Activated naive CD8-positive, alpha-beta T cell treated with anti-CD3 and anti-CD28 coated beads, Interleukin-2, amount 50 U/mL, for 24 hours (primary cell): ENCODE measurements at regions not wholly inside any gene's neighbourhood (a gene's known extent, or its start where the extent isn't known, plus 50 kb on each side); places are given as distances from the start of the nearest gene placed in this dataset.
"Not testable (repeated sequence)": the region's sequence is repeated elsewhere in the genome, so short reads cannot be mapped to it uniquely, and the experiment has no call there.

Source experiments
- ATAC-seq: fragments of 150-1000 bp; cut with Tn5 transposase; one replicate; pipeline ENCODE4 v1.10.0; 2021
- DNase-seq: peaks from one replicate; pipeline ENCODE4 v3.0.0; 2021
- H3K27ac Mint-ChIP-seq: one replicate; pipeline ENCODE4 v1.8.0; 2021; ENCODE audit warnings: mild to moderate bottlenecking, mixed read lengths
- H3K27me3 Mint-ChIP-seq: one replicate; pipeline ENCODE4 v1.8.0; 2021; ENCODE audit warnings: mixed read lengths
- H3K36me3 Mint-ChIP-seq: one replicate; pipeline ENCODE4 v1.8.0; 2021; ENCODE audit warnings: low read depth, mixed read lengths
- H3K4me1 Mint-ChIP-seq: one replicate; pipeline ENCODE4 v1.8.0; 2021; ENCODE audit warnings: mixed read lengths
- H3K4me3 Mint-ChIP-seq: one replicate; pipeline ENCODE4 v1.8.0; 2021; ENCODE audit warnings: mild to moderate bottlenecking, moderate library complexity, mixed read lengths
- H3K9me3 Mint-ChIP-seq: one replicate; pipeline ENCODE4 v1.8.0; 2021; ENCODE audit warnings: mixed read lengths

DNA sequence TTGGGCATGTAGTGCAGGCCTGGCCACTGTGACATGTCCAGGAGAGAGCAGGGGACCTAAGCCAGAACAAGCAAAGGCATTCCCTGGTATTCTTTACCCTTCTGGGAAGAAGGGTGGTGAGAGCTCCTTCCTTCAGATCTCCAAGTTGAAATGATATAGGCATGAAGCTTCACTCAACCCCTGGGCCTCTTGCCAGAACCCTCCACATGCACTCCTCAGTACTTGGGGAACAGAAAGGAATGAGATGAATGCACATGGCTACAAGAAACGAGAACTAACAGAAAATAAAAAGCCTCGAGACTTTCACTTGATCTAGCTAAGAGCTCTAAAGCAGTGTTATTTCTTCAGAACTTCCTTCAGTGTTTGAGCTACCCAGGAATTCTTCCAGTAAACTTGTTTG, 262.2 kb downstream of the ETV1 start:
- Mint-ChIP-seq H3K4me1 (no peaks in the 10 kb centered on the region), H3K27me3 (no peaks in the 10 kb centered on the region), H3K36me3 (no peaks in the 10 kb centered on the region), H3K4me3 (no peak overlapping the region), H3K9me3 (peaks cover 9% of the 10 kb centered on the region), H3K27ac (no peak overlapping the region)
- ATAC-seq: no peak
- no peak for DNase-seq

DNA sequence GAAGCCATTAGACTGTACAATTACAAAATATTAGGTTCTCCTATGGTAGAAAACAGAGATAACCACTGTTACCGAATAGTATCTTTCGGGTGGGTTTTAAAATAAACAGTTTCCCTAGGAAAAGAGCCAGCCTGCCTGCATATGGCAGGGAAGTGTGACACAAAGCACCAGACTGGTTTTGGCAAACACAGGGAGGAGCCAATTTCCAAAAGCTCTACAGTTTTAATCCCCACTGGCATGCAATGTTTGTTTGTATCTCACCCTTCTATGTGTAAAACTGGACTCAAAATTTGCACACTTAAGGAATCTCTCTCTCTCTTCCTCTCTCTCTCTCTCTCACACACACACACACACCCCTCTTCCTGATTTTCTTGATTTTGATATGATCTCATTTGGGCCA, 261.7 kb downstream of the ETV1 start:
- Mint-ChIP-seq H3K27me3 (no peaks in the 10 kb centered on the region), H3K4me1 (no peaks in the 10 kb centered on the region), H3K36me3 (no peaks in the 10 kb centered on the region), H3K27ac (no peak overlapping the region), H3K9me3 (peaks cover 9% of the 10 kb centered on the region), H3K4me3 (no peak overlapping the region)
- no peak for DNase-seq
- no peak for ATAC-seq

DNA sequence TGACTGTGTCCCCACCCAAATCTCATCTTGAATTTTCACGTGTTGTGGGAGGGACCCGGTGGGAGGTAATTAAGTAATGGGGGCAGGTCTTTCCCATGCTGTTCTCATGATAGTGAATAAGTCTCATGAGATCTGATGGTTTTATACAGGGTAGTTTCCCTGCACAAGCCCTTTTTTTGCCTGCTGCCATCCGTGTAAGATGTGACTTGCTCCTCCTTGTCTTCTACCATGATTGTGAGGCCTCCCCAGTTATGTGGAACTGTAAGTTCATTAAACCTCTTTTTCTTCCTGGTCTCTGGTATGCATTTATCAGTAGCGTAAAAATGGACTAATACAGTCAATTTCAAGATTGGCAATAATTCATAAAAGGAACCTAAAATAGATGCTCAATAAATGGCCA, 261.0 kb downstream of the ETV1 start:
- not testable (repeated sequence) for H3K4me1 Mint-ChIP-seq, H3K9me3 Mint-ChIP-seq, H3K4me3 Mint-ChIP-seq, H3K27me3 Mint-ChIP-seq, DNase-seq, H3K36me3 Mint-ChIP-seq, ATAC-seq, H3K27ac Mint-ChIP-seq

DNA sequence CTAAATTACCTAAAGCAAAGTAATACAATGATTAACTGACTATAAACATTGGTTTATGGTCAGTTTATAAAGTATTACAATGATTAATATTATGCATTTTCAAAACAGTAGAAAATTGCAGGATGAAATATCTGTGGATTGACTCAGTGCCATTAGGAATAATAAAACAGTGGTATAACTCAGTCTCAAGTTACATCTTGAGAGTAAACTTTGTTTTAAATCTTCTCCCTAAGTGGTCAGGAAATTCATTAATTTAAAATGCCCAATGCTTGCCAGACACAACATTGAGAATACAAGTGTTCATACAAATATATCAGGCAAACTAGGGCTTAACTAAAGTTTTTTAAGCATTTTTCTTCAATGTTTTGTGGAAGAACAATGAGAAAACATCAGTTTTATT, 257.8 kb downstream of the ETV1 start:
- Mint-ChIP-seq H3K36me3 (no peaks in the 10 kb centered on the region), H3K27ac (no peak overlapping the region), H3K4me1 (no peaks in the 10 kb centered on the region), H3K9me3 (peaks cover 9% of the 10 kb centered on the region), H3K27me3 (no peaks in the 10 kb centered on the region), H3K4me3 (no peak overlapping the region)
- DNase-seq: no peak
- ATAC-seq: no peak

DNA sequence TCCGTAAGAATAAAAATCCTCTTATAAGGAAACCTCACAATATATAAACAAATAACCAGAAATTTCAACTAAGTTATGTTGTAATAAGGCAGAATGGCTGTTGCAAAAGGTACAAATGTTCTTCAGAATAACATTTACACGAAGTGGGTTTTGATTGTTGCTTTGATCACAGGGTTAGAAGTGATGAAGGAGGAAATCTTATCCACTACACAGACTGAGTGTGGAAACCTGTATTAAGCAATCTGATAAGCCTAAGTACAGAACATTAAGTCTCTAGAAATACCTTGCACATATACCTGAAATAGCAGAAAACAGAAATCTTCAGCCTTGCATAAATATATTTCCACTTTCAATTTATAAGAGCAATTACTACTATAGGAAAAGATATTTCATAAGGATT, 251.9 kb downstream of the ETV1 start:
- Mint-ChIP-seq H3K27ac (no peak overlapping the region), H3K4me3 (no peak overlapping the region), H3K27me3 (no peaks in the 10 kb centered on the region), H3K36me3 (no peaks in the 10 kb centered on the region), H3K9me3 (no peaks in the 10 kb centered on the region), H3K4me1 (no peaks in the 10 kb centered on the region)
- DNase-seq: no peak
- ATAC-seq: no peak

DNA sequence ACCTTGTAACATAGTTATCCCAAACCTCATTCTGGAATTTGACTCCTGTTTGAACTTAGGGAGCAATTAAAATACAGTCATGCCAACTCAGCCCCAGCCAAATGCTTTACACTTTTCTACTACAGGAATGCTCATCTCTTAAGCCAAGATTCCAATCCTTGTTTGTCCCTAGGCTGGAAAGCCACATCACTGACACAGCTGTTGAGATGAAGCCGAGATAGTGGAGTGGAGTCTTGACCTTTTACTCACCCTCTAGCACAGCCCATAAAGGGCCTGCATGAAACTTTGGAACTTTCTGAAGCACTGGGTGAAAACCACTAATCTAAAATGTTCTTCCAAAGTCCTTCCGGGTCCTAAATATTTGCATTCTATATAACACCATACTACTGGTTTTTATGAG, 247.3 kb downstream of the ETV1 start:
- H3K9me3 Mint-ChIP-seq: no peaks in the 10 kb centered on the region
- ATAC-seq (no peak), DNase-seq (no peak)
- H3K4me3 Mint-ChIP-seq: no peak overlapping the region
- no peaks in the 10 kb centered on the region for H3K4me1 Mint-ChIP-seq
- no peaks in the 10 kb centered on the region for H3K27me3 Mint-ChIP-seq
- H3K27ac Mint-ChIP-seq: no peak overlapping the region
- H3K36me3 Mint-ChIP-seq: no peaks in the 10 kb centered on the region

DNA sequence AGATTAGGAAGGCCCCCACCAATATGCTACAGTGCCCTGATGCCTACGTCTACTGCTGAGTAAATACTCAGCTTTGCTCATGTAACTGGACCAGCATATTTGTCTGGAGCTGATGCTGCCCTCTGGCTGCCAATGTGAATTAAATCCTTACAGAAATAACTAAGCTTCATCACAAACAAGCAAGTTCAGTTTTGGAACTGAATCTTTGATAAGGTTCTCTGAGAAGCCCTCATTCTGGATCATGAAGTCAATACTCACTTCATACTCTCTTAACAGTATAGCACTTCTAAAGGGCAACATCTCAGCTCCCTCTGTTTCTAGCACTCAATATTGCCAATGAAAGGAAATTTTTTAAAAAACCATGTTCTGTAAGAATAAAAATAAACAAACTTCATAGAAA, 246.7 kb downstream of the ETV1 start:
- Mint-ChIP-seq H3K36me3 (no peaks in the 10 kb centered on the region), H3K27me3 (no peaks in the 10 kb centered on the region), H3K4me3 (no peak overlapping the region), H3K4me1 (no peaks in the 10 kb centered on the region), H3K27ac (no peak overlapping the region), H3K9me3 (no peaks in the 10 kb centered on the region)
- DNase-seq: no peak
- ATAC-seq: no peak

DNA sequence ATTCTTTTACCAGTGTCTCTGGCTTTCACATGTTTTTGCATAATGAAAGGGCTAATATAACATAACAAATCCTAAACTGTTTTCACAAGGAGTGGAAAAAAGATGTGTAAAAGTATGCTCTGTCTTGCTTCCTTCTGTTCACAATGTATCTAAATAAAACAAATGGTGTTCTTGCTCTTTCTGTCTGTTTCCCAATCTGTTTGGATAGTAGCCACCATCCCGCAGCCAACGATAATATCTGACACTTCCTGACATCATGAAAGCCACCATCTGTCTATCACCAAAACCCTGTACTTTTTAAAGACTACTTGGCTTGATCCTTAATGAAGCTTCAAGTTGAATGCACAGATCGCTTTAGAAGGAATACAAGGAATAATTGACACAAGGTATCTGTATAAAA, 246.2 kb downstream of the ETV1 start:
- Mint-ChIP-seq H3K27me3 (no peaks in the 10 kb centered on the region), H3K36me3 (no peaks in the 10 kb centered on the region), H3K4me3 (no peak overlapping the region), H3K4me1 (no peaks in the 10 kb centered on the region), H3K27ac (no peak overlapping the region), H3K9me3 (no peaks in the 10 kb centered on the region)
- no peak for DNase-seq
- ATAC-seq: no peak

DNA sequence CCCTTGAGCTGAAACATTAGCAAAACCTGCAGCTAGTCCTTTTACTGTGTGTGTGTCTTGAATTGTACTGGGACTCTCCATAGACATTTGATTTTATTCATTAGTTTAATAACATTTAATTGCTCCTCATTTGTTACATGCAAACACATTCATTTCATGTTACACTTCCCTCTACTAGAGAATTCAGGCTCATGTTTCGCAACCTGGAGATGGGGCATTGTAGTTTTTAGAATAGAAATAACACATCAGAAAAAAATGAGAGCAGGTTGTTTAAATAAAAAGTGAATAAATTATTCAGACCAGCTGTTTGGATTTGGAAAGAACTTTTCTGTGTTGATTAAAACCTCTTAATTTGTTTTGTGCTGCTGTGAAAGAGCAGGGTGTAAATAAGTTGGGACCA, 243.9 kb downstream of the ETV1 start:
- no peak for ATAC-seq

DNA sequence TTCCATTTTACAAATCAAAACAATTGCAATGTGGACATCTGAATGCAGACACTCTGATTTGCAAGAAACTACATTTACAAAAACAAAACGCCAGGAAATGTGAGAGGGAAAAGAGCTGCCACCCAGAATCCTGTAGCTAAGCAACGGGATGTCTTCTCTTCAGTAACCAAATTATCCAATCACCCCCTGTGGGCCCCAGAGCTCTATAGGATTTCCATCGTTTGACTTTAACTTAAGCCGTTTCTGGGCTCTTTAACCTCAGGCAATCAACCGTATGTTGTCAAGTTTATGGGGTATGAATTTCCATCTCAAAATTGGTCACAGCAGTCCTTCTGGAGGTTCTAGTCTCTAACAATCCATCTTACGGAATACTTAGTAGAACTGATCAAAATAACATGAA, 240.5 kb downstream of the ETV1 start:
- no peaks in the 10 kb centered on the region for H3K27me3 Mint-ChIP-seq
- no peaks in the 10 kb centered on the region for H3K36me3 Mint-ChIP-seq
- H3K4me1 Mint-ChIP-seq: no peaks in the 10 kb centered on the region
- H3K27ac Mint-ChIP-seq: no peak overlapping the region
- no peak for ATAC-seq
- DNase-seq: no peak
- H3K4me3 Mint-ChIP-seq: no peak overlapping the region
- no peaks in the 10 kb centered on the region for H3K9me3 Mint-ChIP-seq

More for the DNA sequence above, 243.9 kb downstream of the ETV1 start:
- DNase-seq: no peak
- no peaks in the 10 kb centered on the region for H3K4me1 Mint-ChIP-seq
- H3K4me3 Mint-ChIP-seq: no peak overlapping the region
- H3K9me3 Mint-ChIP-seq: no peaks in the 10 kb centered on the region
- no peak overlapping the region for H3K27ac Mint-ChIP-seq
- no peaks in the 10 kb centered on the region for H3K27me3 Mint-ChIP-seq
- no peaks in the 10 kb centered on the region for H3K36me3 Mint-ChIP-seq

DNA sequence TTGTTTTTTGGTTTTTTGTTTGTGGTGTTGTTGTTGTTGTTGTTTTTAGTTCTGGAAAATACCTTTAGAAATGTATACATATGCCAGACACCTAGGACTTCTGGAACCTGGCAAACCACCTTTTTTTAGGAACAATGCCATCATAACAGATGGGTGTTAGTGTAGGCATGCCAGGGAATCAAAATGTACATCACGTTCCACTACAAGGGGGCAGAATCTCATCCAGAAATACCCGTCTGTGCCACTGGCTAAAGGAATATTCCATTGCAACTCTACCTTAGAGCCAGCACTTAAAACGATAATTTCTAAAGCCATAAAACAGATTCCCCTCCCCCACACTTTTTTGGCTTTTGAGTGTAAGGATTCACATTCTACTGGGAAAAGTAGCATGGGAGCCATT, 239.8 kb downstream of the ETV1 start:
- no peak for DNase-seq
- no peak for ATAC-seq
- H3K4me1 Mint-ChIP-seq: no peaks in the 10 kb centered on the region
- H3K36me3 Mint-ChIP-seq: no peaks in the 10 kb centered on the region
- no peaks in the 10 kb centered on the region for H3K9me3 Mint-ChIP-seq
- H3K27ac Mint-ChIP-seq: no peak overlapping the region
- no peaks in the 10 kb centered on the region for H3K27me3 Mint-ChIP-seq
- no peak overlapping the region for H3K4me3 Mint-ChIP-seq

DNA sequence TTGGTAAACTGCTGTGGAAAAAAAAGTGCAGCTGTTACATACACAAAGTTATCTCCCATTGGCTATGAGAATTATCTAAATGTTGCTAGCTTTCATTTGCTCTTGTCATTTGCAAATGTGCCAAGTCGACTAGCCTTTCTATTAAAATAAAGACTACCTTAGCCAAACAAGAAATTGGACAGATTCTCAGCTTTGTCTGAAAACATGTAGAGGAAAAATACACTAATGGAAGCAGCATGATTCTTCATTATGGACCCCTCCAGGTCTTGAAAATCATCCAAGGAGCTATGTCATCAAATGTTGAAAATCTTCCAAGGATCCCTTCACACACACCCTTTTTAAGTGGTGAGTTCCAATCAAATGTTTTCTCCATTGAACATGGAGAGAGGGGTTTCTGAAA, 237.7 kb downstream of the ETV1 start:
- no peak for DNase-seq
- Mint-ChIP-seq H3K27me3 (no peaks in the 10 kb centered on the region), H3K9me3 (no peaks in the 10 kb centered on the region), H3K4me1 (no peaks in the 10 kb centered on the region), H3K4me3 (no peak overlapping the region), H3K36me3 (no peaks in the 10 kb centered on the region), H3K27ac (no peak overlapping the region)
- ATAC-seq: no peak

DNA sequence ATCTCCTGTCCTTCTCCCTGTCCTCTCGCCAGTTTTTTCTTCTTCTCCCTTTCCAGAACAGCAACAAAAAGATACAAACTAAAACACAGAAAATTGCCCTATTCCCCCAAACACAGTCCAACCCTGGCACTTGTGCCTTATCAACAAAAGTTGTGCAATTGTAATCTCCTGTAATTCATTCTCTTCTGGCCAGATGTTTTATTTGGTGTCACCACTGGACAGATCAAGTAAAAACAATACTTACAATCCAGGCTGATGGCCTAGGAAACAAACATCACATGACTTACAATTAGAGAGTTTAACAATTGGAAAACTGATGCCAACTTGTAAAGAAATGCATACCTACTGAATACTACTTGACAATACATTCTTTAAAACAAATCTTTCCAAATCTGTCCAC, 231.6 kb downstream of the ETV1 start:
- no peak for DNase-seq
- no peak for ATAC-seq
- Mint-ChIP-seq H3K9me3 (no peaks in the 10 kb centered on the region), H3K4me3 (no peak overlapping the region), H3K4me1 (no peaks in the 10 kb centered on the region), H3K27ac (no peak overlapping the region), H3K27me3 (no peaks in the 10 kb centered on the region), H3K36me3 (no peaks in the 10 kb centered on the region)

DNA sequence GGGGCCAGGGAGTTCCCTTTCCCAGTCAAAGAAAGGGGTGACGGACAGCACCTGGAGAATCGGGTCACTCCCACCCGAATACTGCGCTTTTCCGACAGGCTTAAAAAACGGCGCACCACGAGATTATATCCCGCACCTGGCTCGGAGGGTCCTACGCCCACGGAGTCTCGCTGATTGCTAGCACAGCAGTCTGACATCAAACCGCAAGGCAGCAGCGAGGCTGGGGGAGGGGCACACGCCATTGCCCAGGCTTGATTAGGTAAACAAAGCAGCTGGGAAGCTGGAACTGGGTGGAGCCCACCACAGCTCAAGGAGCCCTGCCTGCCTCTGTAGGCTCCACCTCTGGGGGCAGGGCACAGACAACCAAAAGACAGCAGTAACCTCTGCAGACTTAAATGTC, 223.6 kb downstream of the ETV1 start:
- not testable (repeated sequence) for H3K27me3 Mint-ChIP-seq, H3K27ac Mint-ChIP-seq, H3K4me3 Mint-ChIP-seq, ATAC-seq, H3K4me1 Mint-ChIP-seq, H3K36me3 Mint-ChIP-seq, H3K9me3 Mint-ChIP-seq, DNase-seq

DNA sequence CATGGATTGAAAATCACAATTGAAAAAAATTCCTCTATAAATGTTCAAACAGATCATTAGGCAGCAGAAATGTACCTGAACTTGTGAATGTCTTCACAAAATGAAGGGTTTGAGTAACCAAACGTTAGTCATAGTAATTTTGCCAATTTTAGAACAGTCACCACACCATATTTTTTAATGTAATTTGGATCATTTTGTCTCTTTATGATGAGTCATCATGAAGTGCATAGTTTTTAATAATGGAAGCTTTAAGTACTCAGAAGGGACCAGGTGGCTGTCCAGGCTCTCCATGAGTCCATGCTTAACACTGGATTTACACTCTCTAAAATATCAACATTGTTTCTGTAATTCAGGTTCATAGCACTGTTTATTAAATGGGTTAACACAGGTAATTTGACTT, 219.2 kb downstream of the ETV1 start:
- H3K36me3 Mint-ChIP-seq: no peaks in the 10 kb centered on the region
- H3K4me1 Mint-ChIP-seq: no peaks in the 10 kb centered on the region
- H3K27ac Mint-ChIP-seq: no peak overlapping the region
- ATAC-seq (no peak), DNase-seq (no peak)
- H3K27me3 Mint-ChIP-seq: no peaks in the 10 kb centered on the region
- no peak overlapping the region for H3K4me3 Mint-ChIP-seq
- no peaks in the 10 kb centered on the region for H3K9me3 Mint-ChIP-seq

DNA sequence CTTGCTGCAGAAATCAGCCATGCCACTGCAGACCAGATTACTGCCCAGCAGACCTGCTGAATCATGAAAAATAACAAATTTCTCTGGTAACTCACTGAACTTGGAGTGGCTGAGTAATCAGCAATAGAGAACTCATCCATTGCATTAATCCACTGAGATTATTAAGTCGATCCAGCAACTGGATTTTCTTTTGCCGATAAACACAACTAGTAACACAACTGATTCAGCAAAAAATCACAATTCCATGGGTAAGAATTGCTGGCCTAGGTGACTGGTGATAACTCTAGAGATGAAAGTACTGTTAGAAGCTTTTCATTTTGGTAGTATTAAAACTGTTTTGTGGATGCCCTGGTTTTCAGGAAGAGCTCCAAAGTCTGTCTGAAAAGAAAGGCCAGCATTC, 214.5 kb downstream of the ETV1 start:
- ATAC-seq (no peak), DNase-seq (no peak)
- no peaks in the 10 kb centered on the region for H3K27me3 Mint-ChIP-seq
- peaks cover 4% of the 10 kb centered on the region for H3K4me1 Mint-ChIP-seq
- no peak overlapping the region for H3K4me3 Mint-ChIP-seq
- no peak overlapping the region for H3K27ac Mint-ChIP-seq
- H3K36me3 Mint-ChIP-seq: no peaks in the 10 kb centered on the region
- no peaks in the 10 kb centered on the region for H3K9me3 Mint-ChIP-seq
